Activated CD4-positive, alpha-beta T cell treated with anti-CD3 and anti-CD28 coated beads for 36 hours (primary cell): ENCODE measurements at regions not wholly inside any gene's neighbourhood (a gene's known extent, or its start where the extent isn't known, plus 50 kb on each side); places are given as distances from the start of the nearest gene placed in this dataset.

Experiments used
- ATAC-seq: fragments of 200-7000 bp; cut with Tn5 transposase; one replicate; pipeline ENCODE4 v1.10.0; 2021; ENCODE audit warnings: mild to moderate bottlenecking, moderate library complexity
- CTCF ChIA-PET: fragments of 350-600 bp; sonication (Branson Sonifier 250); formaldehyde crosslinking; loops from one replicate; lab custom pipeline; 2021; ENCODE audit warnings: antibody characterized with exemption; lab: Charles Lee
- POLR2A ChIA-PET: fragments of 350-600 bp; sonication (Branson Sonifier 250); formaldehyde crosslinking; loops from one replicate; lab custom pipeline; 2021; ENCODE audit warnings: antibody characterized with exemption, inconsistent platforms; lab: Charles Lee
- DNase-seq: peaks from one replicate; pipeline ENCODE4 v3.0.0-alpha.2; 2020
- H3K27ac Mint-ChIP-seq: one replicate; pipeline ENCODE4 v1.8.0; 2021; ENCODE audit warnings: mixed read lengths
- H3K27me3 Mint-ChIP-seq: one replicate; pipeline ENCODE4 v1.8.0; 2021; ENCODE audit warnings: mixed read lengths
- H3K36me3 Mint-ChIP-seq: one replicate; pipeline ENCODE4 v1.8.0; 2021; ENCODE audit warnings: low read depth, mixed read lengths
- H3K4me1 Mint-ChIP-seq: one replicate; pipeline ENCODE4 v1.8.0; 2021; ENCODE audit warnings: mixed read lengths
- H3K4me3 Mint-ChIP-seq: one replicate; pipeline ENCODE4 v1.8.0; 2021; ENCODE audit warnings: mild to moderate bottlenecking, moderate library complexity, mixed read lengths
- H3K9me3 Mint-ChIP-seq: one replicate; pipeline ENCODE4 v1.8.0; 2021; ENCODE audit warnings: low read depth, mixed read lengths
- intact Hi-C, 2 experiments: fragments of 100-400 bp; cut with DNase I in 1 of 2; cut with micrococcal nuclease in 1 of 2; formaldehyde crosslinking; loops; one replicate each; pipeline versions ENCODE4 v1.14.2 to v1.15.1; 2022 to 2024; cut with DNase I, micrococcal nuclease

GRCh38 chr10:83553366-83553765 is 585.9 kb upstream of the GHITM start:
- intact Hi-C loops, result no loop called here
- ChIA-PET POLR2A (no interaction called here), CTCF (no interaction called here)
- peaks cover 2% of the 10 kb centered on the region for H3K9me3 Mint-ChIP-seq
- H3K27me3 Mint-ChIP-seq, result no peaks in the 10 kb centered on the region
- ATAC-seq (no peak), DNase-seq (no peak)
- H3K4me3 Mint-ChIP-seq, result no peak overlapping the region
- no peaks in the 10 kb centered on the region for H3K4me1 Mint-ChIP-seq
- no peaks in the 10 kb centered on the region for H3K36me3 Mint-ChIP-seq
- no peak overlapping the region for H3K27ac Mint-ChIP-seq

GRCh38 chr10:83555264-83555663 is 584.0 kb upstream of the GHITM start:
- no peak for DNase-seq
- ChIA-PET CTCF (no interaction called here), POLR2A (no interaction called here)
- Mint-ChIP-seq H3K36me3 (no peaks in the 10 kb centered on the region), H3K4me3 (no peak overlapping the region), H3K27me3 (no peaks in the 10 kb centered on the region), H3K9me3 (peaks cover 2% of the 10 kb centered on the region), H3K27ac (no peak overlapping the region), H3K4me1 (no peaks in the 10 kb centered on the region)
- intact Hi-C loops, result no loop called here
- no peak for ATAC-seq

DNA sequence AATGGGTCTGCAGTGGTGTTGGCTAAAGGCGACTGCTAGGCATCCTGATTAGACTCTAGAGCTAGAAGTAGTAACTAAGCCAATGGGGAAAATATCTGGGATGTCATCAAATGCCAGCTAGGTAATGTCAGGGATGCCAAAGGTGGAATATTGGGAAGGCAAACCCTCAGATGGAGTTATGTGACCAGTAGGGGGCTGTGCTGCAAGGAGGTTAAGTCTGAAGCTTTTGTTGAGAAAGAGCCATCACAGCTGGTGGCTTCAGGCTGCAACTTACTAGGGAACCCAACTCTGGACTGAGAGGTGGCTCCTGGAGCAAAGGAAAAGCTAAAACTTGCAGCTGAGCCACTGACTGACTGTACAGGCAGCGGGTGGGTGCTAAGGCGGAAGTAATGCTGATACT is 576.9 kb upstream of the GHITM start:
- DNase-seq (no peak), ATAC-seq (no peak)
- no peaks in the 10 kb centered on the region for H3K9me3 Mint-ChIP-seq
- no peaks in the 10 kb centered on the region for H3K27me3 Mint-ChIP-seq
- H3K4me1 Mint-ChIP-seq, result no peaks in the 10 kb centered on the region
- intact Hi-C loops, result no loop called here
- no peak overlapping the region for H3K27ac Mint-ChIP-seq
- CTCF ChIA-PET, result no interaction called here
- H3K4me3 Mint-ChIP-seq, result no peak overlapping the region
- no peaks in the 10 kb centered on the region for H3K36me3 Mint-ChIP-seq
- POLR2A ChIA-PET, result no interaction called here

- no peaks in the 10 kb centered on the region for H3K9me3 Mint-ChIP-seq
- no peaks in the 10 kb centered on the region for H3K4me1 Mint-ChIP-seq
- no peak overlapping the region for H3K4me3 Mint-ChIP-seq
- POLR2A ChIA-PET, result no interaction called here
- CTCF ChIA-PET, result no interaction called here
- H3K36me3 Mint-ChIP-seq, result no peaks in the 10 kb centered on the region
- DNase-seq, result no peak
- H3K27ac Mint-ChIP-seq, result no peak overlapping the region
- H3K27me3 Mint-ChIP-seq, result no peaks in the 10 kb centered on the region
- intact Hi-C loops, result no loop called here
- ATAC-seq, result no peak
Measured at GRCh38 chr10:83564889-83565588, 574.3 kb upstream of the GHITM start.

GRCh38 chr10:83572036-83572435 is 567.3 kb upstream of the GHITM start:
- intact Hi-C loops, result no loop called here
- DNase-seq (no peak), ATAC-seq (no peak)
- Mint-ChIP-seq H3K4me3 (no peak overlapping the region), H3K27me3 (no peaks in the 10 kb centered on the region), H3K9me3 (no peaks in the 10 kb centered on the region), H3K4me1 (no peaks in the 10 kb centered on the region), H3K27ac (no peak overlapping the region), H3K36me3 (no peaks in the 10 kb centered on the region)
- ChIA-PET CTCF (no interaction called here), POLR2A (no interaction called here)

DNA sequence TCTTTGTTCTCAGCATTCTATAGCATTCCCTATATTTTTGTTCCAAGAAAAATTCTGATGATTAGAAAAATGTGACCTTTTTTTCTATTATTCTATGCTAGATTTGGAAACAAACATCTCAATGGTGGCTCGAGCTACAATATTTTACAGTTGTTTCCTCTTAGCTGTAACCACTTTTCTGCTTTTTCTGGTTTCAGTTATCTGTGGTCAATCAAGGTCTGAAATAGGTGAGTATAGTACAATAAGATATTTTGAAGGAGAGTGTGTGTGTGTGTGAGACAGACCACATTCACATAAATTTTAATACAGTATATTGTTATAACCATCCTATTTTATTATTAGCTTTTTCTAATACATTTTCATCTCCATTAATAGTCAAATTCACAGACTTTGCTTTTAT is 564.5 kb upstream of the GHITM start:
- H3K4me3 Mint-ChIP-seq, result no peak overlapping the region
- peaks cover 9% of the 10 kb centered on the region for H3K9me3 Mint-ChIP-seq
- POLR2A ChIA-PET, result no interaction called here
- no peak for ATAC-seq
- no peak overlapping the region for H3K27ac Mint-ChIP-seq
- DNase-seq, result no peak
- H3K4me1 Mint-ChIP-seq, result no peaks in the 10 kb centered on the region
- no peaks in the 10 kb centered on the region for H3K27me3 Mint-ChIP-seq
- intact Hi-C loops, result no loop called here
- no peaks in the 10 kb centered on the region for H3K36me3 Mint-ChIP-seq
- CTCF ChIA-PET, result no interaction called here

- DNase-seq (no peak), ATAC-seq (no peak)
- peaks cover 9% of the 10 kb centered on the region for H3K9me3 Mint-ChIP-seq
- no peak overlapping the region for H3K4me3 Mint-ChIP-seq
- H3K27ac Mint-ChIP-seq, result no peak overlapping the region
- intact Hi-C loops, result no loop called here
- H3K36me3 Mint-ChIP-seq, result no peaks in the 10 kb centered on the region
- CTCF ChIA-PET, result no interaction called here
- no peaks in the 10 kb centered on the region for H3K4me1 Mint-ChIP-seq
- H3K27me3 Mint-ChIP-seq, result no peaks in the 10 kb centered on the region
- POLR2A ChIA-PET, result no interaction called here
Measured at GRCh38 chr10:83577421-83577820, 561.9 kb upstream of the GHITM start.

DNA sequence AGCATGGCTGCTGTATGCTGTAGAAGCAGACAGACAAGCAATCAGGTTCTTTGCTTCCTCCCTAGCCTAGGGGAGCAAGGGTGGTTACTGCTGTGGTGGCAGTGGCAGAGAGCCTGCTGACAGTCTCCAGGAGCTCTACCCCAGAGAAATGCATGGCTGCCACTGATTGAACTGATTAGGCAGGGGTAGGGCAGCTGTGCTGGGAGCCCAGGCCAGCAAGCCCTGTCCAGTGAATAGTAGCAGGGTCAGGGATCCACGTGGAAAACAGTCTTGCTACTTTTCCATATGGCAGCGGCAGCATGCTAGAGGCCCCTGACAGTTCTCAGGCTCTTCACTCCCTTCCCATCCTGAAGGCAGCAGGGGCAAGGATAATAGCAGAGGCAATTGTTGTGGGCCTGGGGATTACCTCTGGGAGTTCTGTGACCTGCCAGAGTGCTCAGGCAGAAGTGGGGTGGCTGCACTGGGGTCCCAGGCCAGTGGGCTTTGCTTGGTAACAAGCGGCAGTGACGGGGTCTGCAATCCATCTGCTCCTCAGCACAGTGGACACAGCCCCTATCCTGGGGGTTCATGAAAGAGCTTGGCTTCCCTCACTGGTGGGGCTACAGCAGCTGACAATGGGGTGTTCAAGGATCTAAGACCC is 558.8 kb upstream of the GHITM start:
- POLR2A ChIA-PET, result no interaction called here
- H3K4me3 Mint-ChIP-seq, result no peak overlapping the region
- DNase-seq, result no peak
- peaks cover 9% of the 10 kb centered on the region for H3K9me3 Mint-ChIP-seq
- no peak for ATAC-seq
- H3K36me3 Mint-ChIP-seq, result no peaks in the 10 kb centered on the region
- CTCF ChIA-PET, result interaction anchor here (0.7 kb wide), 1 partner anchor 103 kb away, joined by 3 read pairs; no protein-coding TSS in a partner anchor
- intact Hi-C loops, result no loop called here
- H3K27me3 Mint-ChIP-seq, result no peaks in the 10 kb centered on the region
- H3K27ac Mint-ChIP-seq, result no peak overlapping the region
- H3K4me1 Mint-ChIP-seq, result no peaks in the 10 kb centered on the region

DNA sequence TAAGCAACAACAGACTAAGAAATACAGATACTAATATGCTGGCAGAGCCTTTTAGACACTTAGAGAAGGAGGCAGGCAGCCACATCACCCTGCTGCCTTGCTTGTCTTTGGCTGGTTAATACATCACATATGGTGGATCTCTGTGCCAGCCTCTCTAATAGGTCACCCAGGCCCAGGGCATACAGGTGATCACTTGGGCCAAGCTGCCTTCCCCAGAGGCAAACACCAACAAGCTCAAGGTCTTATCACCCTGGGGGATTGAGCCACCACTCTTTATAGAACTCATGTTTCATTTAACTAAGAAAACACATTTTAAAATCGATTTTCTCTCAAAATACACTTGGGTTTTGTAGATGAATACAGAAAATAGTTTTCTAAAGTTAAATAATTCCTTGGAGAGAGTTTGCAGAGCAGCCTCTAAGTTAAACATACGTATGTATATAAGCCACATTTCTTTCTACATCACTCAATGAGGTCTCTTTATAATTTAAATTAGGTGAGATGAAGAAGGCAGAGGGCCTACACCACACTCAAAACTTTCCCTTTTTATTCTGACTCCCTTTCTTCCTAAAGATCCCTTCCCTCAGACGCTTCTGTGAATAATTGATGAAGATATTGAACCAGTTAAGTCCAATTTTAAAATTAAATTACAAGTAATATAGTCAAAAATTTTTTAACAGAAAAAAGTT is 556.8 kb upstream of the GHITM start:
- no peak for DNase-seq
- intact Hi-C loops, result no loop called here
- ChIA-PET POLR2A (no interaction called here), CTCF (interaction anchor here (0.8 kb wide), 1 partner anchor 33 kb away, joined by 3 read pairs; no protein-coding TSS in a partner anchor)
- Mint-ChIP-seq H3K27ac (no peak overlapping the region), H3K4me3 (no peak overlapping the region), H3K27me3 (no peaks in the 10 kb centered on the region), H3K4me1 (no peaks in the 10 kb centered on the region), H3K36me3 (no peaks in the 10 kb centered on the region), H3K9me3 (peaks cover 7% of the 10 kb centered on the region)
- ATAC-seq, result no peak

GRCh38 chr10:83585686-83586085 is 553.6 kb upstream of the GHITM start:
- H3K36me3 Mint-ChIP-seq, result no peaks in the 10 kb centered on the region
- ATAC-seq, result no peak
- POLR2A ChIA-PET, result no interaction called here
- no peak overlapping the region for H3K27ac Mint-ChIP-seq
- intact Hi-C loops, result no loop called here
- CTCF ChIA-PET, result interaction anchor here (0.6 kb wide), 1 partner anchor 416 kb away, joined by 4 read pairs; no protein-coding TSS in a partner anchor
- H3K9me3 Mint-ChIP-seq, result no peaks in the 10 kb centered on the region
- no peaks in the 10 kb centered on the region for H3K27me3 Mint-ChIP-seq
- H3K4me3 Mint-ChIP-seq, result no peak overlapping the region
- no peak for DNase-seq
- no peaks in the 10 kb centered on the region for H3K4me1 Mint-ChIP-seq

GRCh38 chr10:83592337-83592935 is 546.9 kb upstream of the GHITM start:
- peaks cover 17% of the 10 kb centered on the region for H3K9me3 Mint-ChIP-seq
- ChIA-PET POLR2A (no interaction called here), CTCF (interaction anchor here (0.5 kb wide), 1 partner anchor 496 kb away, joined by 7 read pairs; no protein-coding TSS in a partner anchor)
- ATAC-seq, result no peak
- H3K27ac Mint-ChIP-seq, result no peak overlapping the region
- H3K36me3 Mint-ChIP-seq, result no peaks in the 10 kb centered on the region
- H3K27me3 Mint-ChIP-seq, result no peaks in the 10 kb centered on the region
- H3K4me1 Mint-ChIP-seq, result no peaks in the 10 kb centered on the region
- DNase-seq, result no peak
- H3K4me3 Mint-ChIP-seq, result no peak overlapping the region
- intact Hi-C loops, result no loop called here
